ENCODE measurements at regions not wholly inside any gene's neighbourhood (a gene's known extent, or its start where the extent isn't known, plus 50 kb on each side); places are given as distances from the start of the nearest gene placed in this dataset.
"Not testable (repeated sequence)": the region's sequence is repeated elsewhere in the genome, so short reads cannot be mapped to it uniquely, and the experiment has no call there.

DNA sequence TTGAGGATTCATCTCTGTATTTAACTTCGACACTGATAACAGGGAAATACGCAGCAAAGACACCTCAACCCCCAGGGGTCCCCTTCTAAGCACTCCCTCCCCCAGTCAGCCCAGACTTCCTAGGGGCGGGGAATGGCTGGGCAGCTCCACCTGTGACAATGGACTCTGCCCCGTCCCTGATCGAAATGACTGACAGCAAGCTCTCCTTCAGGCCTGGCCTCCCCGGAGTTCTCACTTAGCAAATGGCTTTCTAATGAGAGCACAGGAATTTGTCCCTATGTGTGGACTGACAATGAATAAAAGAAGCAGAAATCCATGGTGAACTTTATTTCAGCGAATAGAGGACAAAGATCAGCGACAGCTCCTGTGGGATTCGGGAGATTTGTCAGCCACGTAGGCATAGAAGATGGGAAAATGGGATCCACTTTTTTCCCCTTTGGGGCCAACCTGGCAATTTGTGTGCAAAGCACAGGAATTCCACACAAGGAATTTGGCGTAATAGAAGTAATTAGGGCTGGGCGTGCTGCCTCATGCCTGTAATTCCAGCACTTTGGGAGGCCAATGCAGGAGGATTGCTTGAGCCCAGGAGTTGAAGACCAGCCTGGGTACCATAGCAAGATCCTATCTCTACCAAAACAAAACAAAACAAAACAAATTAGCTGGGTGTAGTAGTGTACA is 63.8 kb downstream of the TNFAIP2 start:
- Mint-ChIP-seq H3K9me3 (no peaks in the 10 kb centered on the region), H3K27ac (no peak overlapping the region), H3K36me3 (no peaks in the 10 kb centered on the region), H3K27me3 (peaks cover 65% of the 10 kb centered on the region), H3K4me1 (peaks cover 7% of the 10 kb centered on the region), H3K4me3 (no peak overlapping the region)
- no peak for ATAC-seq

GRCh38 chr14:103187911-103188310 is 64.7 kb downstream of the TNFAIP2 start:
- ATAC-seq = no peak
- Mint-ChIP-seq H3K9me3 (peaks cover 3% of the 10 kb centered on the region), H3K4me1 (peaks cover 7% of the 10 kb centered on the region)

GRCh38 chr14:103188810-103189480 is 65.7 kb downstream of the TNFAIP2 start:
- Mint-ChIP-seq H3K27ac (no peak overlapping the region), H3K9me3 (peaks cover 3% of the 10 kb centered on the region), H3K27me3 (peaks cover 69% of the 10 kb centered on the region), H3K4me3 (no peak overlapping the region), H3K4me1 (peaks cover 7% of the 10 kb centered on the region), H3K36me3 (no peaks in the 10 kb centered on the region)
- peak; percentile 53 for ATAC-seq

More at GRCh38 chr14:103187911-103188310, 64.7 kb downstream of the TNFAIP2 start:
- no peak overlapping the region for H3K4me3 Mint-ChIP-seq
- H3K27ac Mint-ChIP-seq = no peak overlapping the region
- peaks cover 72% of the 10 kb centered on the region for H3K27me3 Mint-ChIP-seq
- H3K36me3 Mint-ChIP-seq = no peaks in the 10 kb centered on the region

DNA sequence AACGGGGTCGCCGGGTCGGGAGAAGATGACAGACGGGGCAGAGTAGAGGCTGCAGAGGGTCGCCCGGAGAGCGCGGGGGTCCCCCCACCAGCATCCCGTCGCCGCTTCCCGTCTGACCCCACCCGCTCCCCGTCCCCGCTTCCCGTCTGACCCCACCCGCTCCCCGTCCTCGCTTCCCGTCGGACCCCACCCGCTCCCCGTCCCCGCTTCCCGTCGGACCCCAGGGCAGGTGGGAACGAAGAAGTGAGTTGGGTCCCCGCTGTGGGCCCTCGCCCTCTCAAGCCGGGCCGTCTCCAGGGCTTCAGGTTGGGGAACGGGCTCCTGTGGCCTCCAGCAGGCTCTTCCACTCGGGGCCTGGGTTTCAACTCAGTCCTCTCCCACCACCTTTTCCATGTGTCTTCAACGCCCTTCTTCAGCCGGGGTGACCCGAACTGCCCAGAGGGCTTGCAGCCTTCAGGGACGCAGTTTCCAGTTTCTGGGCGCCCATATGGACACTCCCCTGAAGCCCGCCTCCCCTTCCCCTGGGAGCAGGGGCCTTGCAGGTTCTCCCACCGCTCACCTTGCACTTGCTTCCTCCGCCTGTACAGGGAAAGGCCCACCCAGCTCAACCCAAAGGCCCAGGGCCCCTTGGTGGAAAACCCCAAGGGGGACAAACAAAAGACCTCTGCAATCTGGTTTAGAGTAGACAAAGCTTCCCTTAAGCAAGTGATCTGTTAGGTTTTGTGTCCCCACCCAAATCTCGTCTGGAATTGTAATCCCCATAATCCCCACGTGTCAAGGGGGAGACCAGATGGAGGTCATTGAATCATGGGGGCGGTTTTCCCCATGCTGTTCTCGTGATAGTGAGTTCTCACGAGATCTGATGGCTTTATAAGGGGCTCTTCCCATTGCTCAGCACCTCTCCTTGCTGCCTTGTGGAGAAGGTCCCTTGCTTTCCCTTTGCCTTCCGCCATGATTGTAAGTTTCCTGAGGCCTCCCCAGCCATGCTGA is 66.5 kb downstream of the TNFAIP2 start:
- Mint-ChIP-seq H3K4me1 (peaks cover 7% of the 10 kb centered on the region), H3K27me3 (peaks cover 63% of the 10 kb centered on the region), H3K36me3 (no peaks in the 10 kb centered on the region), H3K9me3 (peaks cover 3% of the 10 kb centered on the region), H3K27ac (no peak overlapping the region), H3K4me3 (peak overlapping the region; percentile 1)
- peak; percentile 36 for ATAC-seq

DNA sequence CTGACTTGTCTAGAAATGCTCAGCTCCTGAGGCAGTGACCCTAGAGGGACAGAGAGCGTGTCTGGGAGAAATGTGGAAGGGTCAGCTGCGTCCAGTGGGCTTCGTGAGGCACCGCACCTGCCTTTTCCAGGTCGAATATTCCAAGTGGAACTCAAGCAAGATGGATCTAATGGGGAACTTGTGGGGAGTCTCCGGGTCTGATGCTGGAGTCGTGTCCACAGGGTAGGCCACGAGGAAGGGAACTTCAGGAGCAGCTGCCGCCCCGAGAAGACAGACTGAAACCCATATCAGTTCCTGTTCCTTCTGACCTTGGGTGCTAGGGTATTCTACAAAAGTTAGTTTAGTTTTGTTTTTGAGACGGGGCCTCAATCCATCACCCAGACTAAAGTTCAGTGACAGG is 67.5 kb downstream of the TNFAIP2 start:
- Mint-ChIP-seq H3K9me3 (peaks cover 3% of the 10 kb centered on the region), H3K27me3 (peaks cover 61% of the 10 kb centered on the region), H3K36me3 (no peaks in the 10 kb centered on the region), H3K4me1 (peaks cover 7% of the 10 kb centered on the region), H3K27ac (no peak overlapping the region), H3K4me3 (no peak overlapping the region)
- ATAC-seq = no peak

DNA sequence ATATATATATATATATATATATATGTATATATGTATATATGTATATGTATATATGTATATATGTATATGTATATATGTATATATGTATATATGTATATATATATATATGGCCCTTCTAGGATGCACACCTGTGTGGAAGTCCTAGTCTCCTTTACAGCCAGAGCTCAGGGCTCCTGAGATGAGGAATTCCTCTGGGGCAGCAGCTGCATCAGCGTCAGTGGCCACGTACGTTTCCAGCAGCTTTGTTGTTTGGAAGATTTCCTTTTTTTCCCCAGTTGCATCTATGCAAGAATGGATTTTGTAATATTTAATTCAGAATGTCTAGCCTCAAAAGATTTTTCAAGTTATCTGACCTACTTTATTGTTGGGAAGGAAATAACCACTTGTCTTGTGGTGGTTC is 68.6 kb downstream of the TNFAIP2 start:
- Mint-ChIP-seq H3K36me3 (no peaks in the 10 kb centered on the region), H3K4me3 (no peak overlapping the region), H3K9me3 (peaks cover 3% of the 10 kb centered on the region), H3K27ac (no peak overlapping the region), H3K4me1 (peaks cover 7% of the 10 kb centered on the region), H3K27me3 (peaks cover 61% of the 10 kb centered on the region)
- ATAC-seq = no peak

GRCh38 chr14:103192246-103192840 is 69.1 kb downstream of the TNFAIP2 start:
- H3K4me3 Mint-ChIP-seq = no peak overlapping the region
- no peaks in the 10 kb centered on the region for H3K36me3 Mint-ChIP-seq
- ATAC-seq = no peak
- peaks cover 3% of the 10 kb centered on the region for H3K9me3 Mint-ChIP-seq
- peaks cover 7% of the 10 kb centered on the region for H3K4me1 Mint-ChIP-seq
- H3K27me3 Mint-ChIP-seq = peaks cover 61% of the 10 kb centered on the region
- H3K27ac Mint-ChIP-seq = no peak overlapping the region

DNA sequence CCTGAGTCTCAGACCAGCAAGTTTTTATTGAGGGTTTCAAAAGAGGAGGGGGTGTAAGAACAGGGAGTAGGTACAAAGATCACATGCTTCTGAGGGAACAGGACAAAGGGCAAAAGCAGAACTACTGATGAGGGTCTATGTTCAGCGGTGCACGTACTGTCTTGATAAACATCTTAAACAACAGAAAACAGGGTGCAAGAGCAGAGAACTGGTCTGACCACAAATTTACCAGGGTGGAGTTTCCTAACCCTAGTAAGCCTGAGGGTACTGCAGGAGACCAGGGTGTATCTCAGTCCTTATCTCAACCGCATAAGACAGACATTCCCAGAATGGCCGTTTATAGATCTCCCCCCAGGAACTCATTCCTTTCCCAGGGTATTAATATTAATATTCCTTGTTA is 69.6 kb downstream of the TNFAIP2 start:
- ATAC-seq, H3K36me3 Mint-ChIP-seq, H3K4me3 Mint-ChIP-seq, H3K4me1 Mint-ChIP-seq, H3K9me3 Mint-ChIP-seq, H3K27ac Mint-ChIP-seq: not testable (repeated sequence)
- H3K27me3 Mint-ChIP-seq = peaks cover 61% of the 10 kb centered on the region

GRCh38 chr14:103193491-103193890 is 70.2 kb downstream of the TNFAIP2 start:
- not testable (repeated sequence) for H3K4me3 Mint-ChIP-seq, H3K4me1 Mint-ChIP-seq, ATAC-seq, H3K36me3 Mint-ChIP-seq, H3K9me3 Mint-ChIP-seq, H3K27ac Mint-ChIP-seq
- peaks cover 61% of the 10 kb centered on the region for H3K27me3 Mint-ChIP-seq

DNA sequence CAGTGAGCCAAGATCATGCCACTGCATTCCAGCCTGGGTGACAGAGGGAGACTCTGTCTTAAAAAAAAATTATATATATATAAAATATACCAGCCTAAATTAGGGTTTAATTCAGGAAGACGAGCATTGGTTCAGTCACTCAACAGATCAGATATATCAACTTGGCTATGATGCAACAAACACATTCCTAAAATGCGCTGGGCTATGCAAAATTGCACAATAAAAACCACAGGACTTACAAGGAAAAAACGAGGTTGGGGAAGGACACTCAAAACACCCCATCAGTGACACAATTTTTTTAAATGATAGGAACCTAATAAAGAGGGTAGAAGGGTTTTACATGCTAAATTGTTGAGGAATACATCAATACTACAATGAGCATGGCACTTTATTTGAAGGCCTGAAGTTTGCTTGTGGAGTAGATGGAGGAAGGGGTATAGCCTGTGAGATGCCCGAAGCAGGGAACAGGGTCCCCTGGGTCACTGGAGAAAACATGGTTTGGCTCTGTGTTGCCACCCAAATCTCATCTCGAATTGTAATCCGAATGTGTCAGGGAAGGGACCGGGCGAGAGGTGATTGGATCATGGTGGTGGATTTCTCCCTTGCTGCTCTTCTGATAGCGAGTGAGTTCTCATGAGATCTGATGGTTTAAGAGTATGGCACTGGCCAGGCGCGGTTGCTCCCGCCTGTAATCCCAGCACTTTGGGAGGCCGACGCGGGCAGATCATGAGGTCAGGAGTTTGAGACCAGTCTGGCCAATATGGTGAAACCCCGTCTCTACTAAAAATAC is 71.2 kb downstream of the TNFAIP2 start:
- Mint-ChIP-seq H3K36me3 (no peaks in the 10 kb centered on the region), H3K27me3 (peaks cover 61% of the 10 kb centered on the region), H3K9me3 (peaks cover 3% of the 10 kb centered on the region), H3K4me1 (no peaks in the 10 kb centered on the region), H3K4me3 (no peak overlapping the region), H3K27ac (no peak overlapping the region)
- no peak for ATAC-seq

GRCh38 chr14:103195828-103196615 is 72.8 kb downstream of the TNFAIP2 start:
- no peak for ATAC-seq
- H3K4me1 Mint-ChIP-seq = no peaks in the 10 kb centered on the region
- no peaks in the 10 kb centered on the region for H3K36me3 Mint-ChIP-seq
- H3K27ac Mint-ChIP-seq = no peak overlapping the region
- H3K4me3 Mint-ChIP-seq = no peak overlapping the region
- peaks cover 45% of the 10 kb centered on the region for H3K27me3 Mint-ChIP-seq
- H3K9me3 Mint-ChIP-seq = peaks cover 5% of the 10 kb centered on the region

DNA sequence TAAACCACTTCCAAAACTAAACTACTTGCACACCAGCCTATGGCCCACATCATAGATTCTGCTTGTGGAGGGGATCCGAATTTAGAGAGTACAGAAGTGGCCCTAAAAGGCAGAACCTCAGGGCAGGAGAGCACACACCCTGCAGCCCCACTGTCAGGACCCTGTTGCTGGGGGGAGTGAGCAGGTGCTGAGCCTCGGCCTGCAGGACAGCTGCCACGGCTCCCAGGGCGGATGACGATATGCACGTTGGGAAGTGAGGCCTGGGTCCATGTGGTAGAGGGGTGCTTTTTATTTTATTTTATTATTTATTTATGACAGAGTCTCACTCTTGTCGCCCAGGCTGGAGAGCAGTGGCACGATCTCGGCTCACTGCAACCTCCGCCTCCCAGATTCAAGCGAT is 73.5 kb downstream of the TNFAIP2 start:
- Mint-ChIP-seq H3K4me3 (no peak overlapping the region), H3K36me3 (no peaks in the 10 kb centered on the region), H3K27ac (no peak overlapping the region), H3K4me1 (no peaks in the 10 kb centered on the region), H3K9me3 (peaks cover 9% of the 10 kb centered on the region), H3K27me3 (peaks cover 47% of the 10 kb centered on the region)
- ATAC-seq = no peak

- Mint-ChIP-seq H3K27ac (no peak overlapping the region), H3K4me1 (no peaks in the 10 kb centered on the region), H3K36me3 (no peaks in the 10 kb centered on the region), H3K9me3 (peaks cover 10% of the 10 kb centered on the region), H3K27me3 (peaks cover 56% of the 10 kb centered on the region), H3K4me3 (no peak overlapping the region)
- no peak for ATAC-seq
Observed at GRCh38 chr14:103198131-103199105, 75.2 kb downstream of the TNFAIP2 start.
